ENCODE measurements at regions not wholly inside any gene's neighbourhood (a gene's known extent, or its start where the extent isn't known, plus 50 kb on each side); places are given as distances from the start of the nearest gene placed in this dataset.

- Mint-ChIP-seq H3K9me3 (ENCODE audit: low read depth) (peaks cover 12% of the 10 kb centered on the region), H3K4me3 (ENCODE audit: unreplicated experiment) (no peak overlapping the region), H3K27me3 (ENCODE audit: low read depth) (peaks cover 4% of the 10 kb centered on the region), H3K4me1 (ENCODE audit: low read depth) (peaks cover 11% of the 10 kb centered on the region), H3K27ac (ENCODE audit: unreplicated experiment) (no peak overlapping the region), H3K36me3 (ENCODE audit: low read depth) (peaks cover 2% of the 10 kb centered on the region)
- no peak for DNase-seq (ENCODE audit: low spot score)
- no peak for TF ChIP-seq CTCF (IDR thresholded peaks at IDR 0.05)
These were observed 106.9 kb upstream of the GPC1 start for GRCh38 chr2:240328526-240328925.

GRCh38 chr2:240329116-240329665 is 106.3 kb upstream of the GPC1 start:
- TF ChIP-seq CTCF (IDR thresholded peaks at IDR 0.05) = no peak
- no peak for DNase-seq (ENCODE audit: low spot score)
- Mint-ChIP-seq H3K4me3 (ENCODE audit: unreplicated experiment) (no peak overlapping the region), H3K9me3 (ENCODE audit: low read depth) (peaks cover 12% of the 10 kb centered on the region), H3K4me1 (ENCODE audit: low read depth) (peaks cover 11% of the 10 kb centered on the region), H3K36me3 (ENCODE audit: low read depth) (peaks cover 2% of the 10 kb centered on the region), H3K27ac (ENCODE audit: unreplicated experiment) (no peak overlapping the region), H3K27me3 (ENCODE audit: low read depth) (peaks cover 4% of the 10 kb centered on the region)

GRCh38 chr2:240329778-240330177 is 105.7 kb upstream of the GPC1 start:
- DNase-seq (ENCODE audit: low spot score) = no peak
- no peak overlapping the region for H3K27ac Mint-ChIP-seq (ENCODE audit: unreplicated experiment)
- no peak overlapping the region for H3K4me3 Mint-ChIP-seq (ENCODE audit: unreplicated experiment)
- peaks cover 11% of the 10 kb centered on the region for H3K4me1 Mint-ChIP-seq (ENCODE audit: low read depth)
- H3K36me3 Mint-ChIP-seq (ENCODE audit: low read depth) = peaks cover 2% of the 10 kb centered on the region
- H3K27me3 Mint-ChIP-seq (ENCODE audit: low read depth) = peaks cover 4% of the 10 kb centered on the region
- no peak for TF ChIP-seq CTCF (IDR thresholded peaks at IDR 0.05)
- H3K9me3 Mint-ChIP-seq (ENCODE audit: low read depth) = peaks cover 12% of the 10 kb centered on the region

DNA sequence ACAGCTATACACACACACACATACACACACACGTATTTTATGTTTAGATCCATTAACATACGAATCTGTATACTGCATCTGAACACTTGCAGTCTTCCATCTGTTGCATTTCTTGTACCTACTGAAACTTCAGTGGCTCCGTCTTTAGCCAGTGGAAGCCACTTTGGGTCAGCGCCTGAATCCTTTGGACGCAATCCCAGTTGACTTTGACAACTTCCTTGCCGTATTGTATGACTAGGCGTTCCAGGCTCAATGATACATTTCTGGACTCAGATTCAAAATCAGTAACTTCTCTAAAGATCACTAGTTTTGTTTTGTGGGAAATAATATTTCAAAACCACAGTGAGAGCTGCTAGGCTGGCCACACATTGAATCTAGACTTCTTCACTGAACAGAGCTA is 101.5 kb upstream of the GPC1 start:
- Mint-ChIP-seq H3K9me3 (ENCODE audit: low read depth) (peaks cover 12% of the 10 kb centered on the region), H3K4me1 (ENCODE audit: low read depth) (no peaks in the 10 kb centered on the region), H3K36me3 (ENCODE audit: low read depth) (peaks cover 2% of the 10 kb centered on the region), H3K27me3 (ENCODE audit: low read depth) (peaks cover 8% of the 10 kb centered on the region), H3K4me3 (ENCODE audit: unreplicated experiment) (no peak overlapping the region), H3K27ac (ENCODE audit: unreplicated experiment) (no peak overlapping the region)
- DNase-seq (ENCODE audit: low spot score) = no peak
- no peak for TF ChIP-seq CTCF (IDR thresholded peaks at IDR 0.05)

GRCh38 chr2:240335061-240335460 is 100.4 kb upstream of the GPC1 start:
- no peak for TF ChIP-seq CTCF (IDR thresholded peaks at IDR 0.05)
- DNase-seq (ENCODE audit: low spot score) = no peak
- no peaks in the 10 kb centered on the region for H3K4me1 Mint-ChIP-seq (ENCODE audit: low read depth)
- peaks cover 8% of the 10 kb centered on the region for H3K27me3 Mint-ChIP-seq (ENCODE audit: low read depth)
- no peak overlapping the region for H3K4me3 Mint-ChIP-seq (ENCODE audit: unreplicated experiment)
- peaks cover 15% of the 10 kb centered on the region for H3K9me3 Mint-ChIP-seq (ENCODE audit: low read depth)
- H3K36me3 Mint-ChIP-seq (ENCODE audit: low read depth) = peaks cover 2% of the 10 kb centered on the region
- H3K27ac Mint-ChIP-seq (ENCODE audit: unreplicated experiment) = no peak overlapping the region
